Neural progenitor cell (in vitro differentiated cells): ENCODE measurements at regions not wholly inside any gene's neighbourhood (a gene's known extent, or its start where the extent isn't known, plus 50 kb on each side); places are given as distances from the start of the nearest gene placed in this dataset.

ENCODE experiments used
- DNase-seq: peaks from one replicate; pipeline ENCODE4 v3.0.0-alpha.2; 2016; ENCODE audit warnings: low spot score
- H2AFZ ChIP-seq: fragments of 200-600 bp; sonication (generic); replicated peaks from 2 replicates; pipeline ENCODE4 v1.6.1; 2016; ENCODE audit warnings: antibody characterized with exemption
- H3F3A ChIP-seq: fragments of 200-600 bp; sonication (generic); 2 replicates; pipeline ENCODE4 v1.6.1; 2016; ENCODE audit warnings: antibody characterized with exemption, low read depth
- H3K27ac ChIP-seq: fragments of 200-600 bp; sonication (generic); 2 replicates; pipeline ENCODE4 v1.5.1; 2016; ENCODE audit warnings: mild to moderate bottlenecking
- H3K27me3 ChIP-seq: fragments of 200-600 bp; sonication (generic); 2 replicates; pipeline ENCODE4 v1.6.1; 2016; ENCODE audit warnings: mild to moderate bottlenecking, moderate library complexity
- H3K36me3 ChIP-seq: fragments of 200-600 bp; sonication (generic); 2 replicates; pipeline ENCODE4 v1.5.1; 2016
- H3K4me1 ChIP-seq: fragments of 200-600 bp; sonication (generic); 2 replicates; pipeline ENCODE4 v1.6.1; 2016; ENCODE audit warnings: mixed run types
- H3K4me2 ChIP-seq: fragments of 200-600 bp; sonication (generic); 2 replicates; pipeline ENCODE4 v1.6.1; 2016
- H3K4me3 ChIP-seq: fragments of 200-600 bp; sonication (generic); 2 replicates; pipeline ENCODE4 v1.5.1; 2016
- H3K79me2 ChIP-seq: fragments of 200-600 bp; sonication (generic); 2 replicates; pipeline ENCODE4 v1.6.1; 2016; ENCODE audit warnings: low read depth
- H3K9ac ChIP-seq: fragments of 200-600 bp; sonication (generic); 2 replicates; pipeline ENCODE4 v1.6.1; 2016
- H3K9me3 ChIP-seq: fragments of 200-600 bp; sonication (generic); 2 replicates; pipeline ENCODE4 v1.5.1; 2016; ENCODE audit warnings: low read depth
- H4K20me1 ChIP-seq: fragments of 200-600 bp; sonication (generic); 2 replicates; pipeline ENCODE4 v1.6.1; 2016; ENCODE audit warnings: low read depth
- H3K27ac Mint-ChIP-seq: 3 replicates; pipeline ENCODE4 v1.8.0; 2021; ENCODE audit warnings: mixed read lengths
- H3K27me3 Mint-ChIP-seq: 2 replicates; pipeline ENCODE4 v1.8.0; 2022; ENCODE audit warnings: low read depth, mild to moderate bottlenecking, inconsistent platforms, moderate library complexity, mixed read lengths; ENCODE audit not compliant: insufficient read depth
- H3K36me3 Mint-ChIP-seq: 3 replicates; pipeline ENCODE4 v1.8.0; 2021; ENCODE audit warnings: mixed read lengths
- H3K4me1 Mint-ChIP-seq: 3 replicates; pipeline ENCODE4 v1.8.0; 2021; ENCODE audit warnings: mixed read lengths
- H3K4me3 Mint-ChIP-seq: 3 replicates; pipeline ENCODE4 v1.8.0; 2021; ENCODE audit warnings: mild to moderate bottlenecking, moderate library complexity, mixed read lengths
- H3K9me3 Mint-ChIP-seq: 3 replicates; pipeline ENCODE4 v1.8.0; 2020; ENCODE audit warnings: mixed read lengths
- CTCF ChIP-seq: fragments of 200-600 bp; sonication (generic); IDR thresholded peaks from 2 replicates; pipeline ENCODE4 v1.5.1; 2017; ENCODE audit warnings: antibody characterized with exemption, mild to moderate bottlenecking
- EZH2 ChIP-seq: fragments of 200-600 bp; sonication (generic); IDR thresholded peaks from 2 replicates; pipeline ENCODE4 v1.6.1; 2017; ENCODE audit warnings: antibody characterized with exemption, mild to moderate bottlenecking, moderate library complexity
- EZH2phosphoT487 ChIP-seq: fragments of 200-600 bp; sonication (generic); IDR thresholded peaks from 2 replicates; pipeline ENCODE4 v1.6.1; 2017; ENCODE audit warnings: antibody characterized with exemption

- Histone ChIP-seq H3K9ac (no peak overlapping the region), H3K9me3 (no peaks in the 10 kb centered on the region), H3K4me1 (peaks cover 9% of the 10 kb centered on the region), H3K4me3 (no peak overlapping the region), H2AFZ (no peak overlapping the region), H3K79me2 (no peaks in the 10 kb centered on the region), H3K36me3 (no peaks in the 10 kb centered on the region), H3K27me3 (no peaks in the 10 kb centered on the region), H3K27ac (no peak overlapping the region), H4K20me1 (no peaks in the 10 kb centered on the region), H3F3A (no peaks in the 10 kb centered on the region), H3K4me2 (no peak overlapping the region)
- Mint-ChIP-seq H3K9me3 (peaks cover 28% of the 10 kb centered on the region), H3K4me3 (no peak overlapping the region), H3K4me1 (peaks cover 7% of the 10 kb centered on the region), H3K27ac (no peak overlapping the region), H3K27me3 (peaks cover 6% of the 10 kb centered on the region), H3K36me3 (peaks cover 16% of the 10 kb centered on the region)
- no peak for DNase-seq
- TF ChIP-seq CTCF (no peak), EZH2 (no peak), EZH2phosphoT487 (no peak)
Observed at GRCh38 chrX:2147928-2148327, 352.8 kb downstream of the DHRSX start.

- no peak overlapping the region for H3K4me2 ChIP-seq
- Mint-ChIP-seq H3K27ac (peak overlapping the region; percentile 57), H3K27me3 (peaks cover 6% of the 10 kb centered on the region)
Observed at GRCh38 chrX:2145692-2146367, 354.9 kb downstream of the DHRSX start.

GRCh38 chrX:2137882-2138281 lies 362.9 kb downstream of the DHRSX start:
- Histone ChIP-seq H3K4me1 (peaks cover 3% of the 10 kb centered on the region), H3K4me3 (no peak overlapping the region), H4K20me1 (no peaks in the 10 kb centered on the region), H3K9me3 (no peaks in the 10 kb centered on the region), H3K79me2 (no peaks in the 10 kb centered on the region), H2AFZ (no peak overlapping the region), H3K36me3 (no peaks in the 10 kb centered on the region), H3K9ac (no peak overlapping the region), H3K27me3 (no peaks in the 10 kb centered on the region), H3K27ac (no peak overlapping the region), H3K4me2 (no peak overlapping the region), H3F3A (no peaks in the 10 kb centered on the region)
- peaks cover 2% of the 10 kb centered on the region for H3K36me3 Mint-ChIP-seq
- H3K27me3 Mint-ChIP-seq: no peaks in the 10 kb centered on the region
- TF ChIP-seq EZH2 (no peak), CTCF (no peak), EZH2phosphoT487 (no peak)
- H3K27ac Mint-ChIP-seq: no peak overlapping the region
- DNase-seq: no peak
- no peak overlapping the region for H3K4me3 Mint-ChIP-seq
- H3K4me1 Mint-ChIP-seq: peaks cover 5% of the 10 kb centered on the region
- peaks cover 5% of the 10 kb centered on the region for H3K9me3 Mint-ChIP-seq

More at GRCh38 chrX:2145692-2146367, 354.9 kb downstream of the DHRSX start:
- Mint-ChIP-seq H3K36me3 (peaks cover 13% of the 10 kb centered on the region), H3K4me1 (peaks cover 7% of the 10 kb centered on the region), H3K9me3 (peaks cover 28% of the 10 kb centered on the region), H3K4me3 (no peak overlapping the region)
- H2AFZ ChIP-seq: no peak overlapping the region
- DNase-seq: no peak
- H3K36me3 ChIP-seq: no peaks in the 10 kb centered on the region
- H3K27me3 ChIP-seq: no peaks in the 10 kb centered on the region
- no peak overlapping the region for H3K4me3 ChIP-seq
- no peak overlapping the region for H3K9ac ChIP-seq
- no peaks in the 10 kb centered on the region for H4K20me1 ChIP-seq
- peaks cover 9% of the 10 kb centered on the region for H3K4me1 ChIP-seq
- H3K27ac ChIP-seq: no peak overlapping the region
- no peaks in the 10 kb centered on the region for H3K79me2 ChIP-seq
- H3K9me3 ChIP-seq: no peaks in the 10 kb centered on the region
- no peaks in the 10 kb centered on the region for H3F3A ChIP-seq
- no peak for TF ChIP-seq EZH2
- no peak for TF ChIP-seq CTCF
